OCI-LY3 (cell line): ENCODE measurements at regions not wholly inside any gene's neighbourhood (a gene's known extent, or its start where the extent isn't known, plus 50 kb on each side); places are given as distances from the start of the nearest gene placed in this dataset.

Experiments used
- H2AFZ ChIP-seq: fragments of 200-600, 300-600 bp; shearing (Covaris generic); 2 replicates; pipeline ENCODE4 v1.6.0; 2014; ENCODE audit warnings: antibody characterized with exemption, low read depth, low read length
- H3K27ac ChIP-seq: fragments of 200-600, 300-600 bp; sonication (generic); 2 replicates; pipeline ENCODE4 v1.5.1; 2014; ENCODE audit warnings: mild to moderate bottlenecking, low read length, moderate library complexity, mixed read lengths
- H3K27me3 ChIP-seq: fragments of 200-600, 300-600 bp; sonication (generic); 2 replicates; pipeline ENCODE4 v1.6.1; 2014; ENCODE audit warnings: low read depth, low read length, mixed read lengths
- H3K36me3 ChIP-seq: fragments of 200-600, 300-600 bp; sonication (generic); replicated peaks from 2 replicates; pipeline ENCODE3; 2014; ENCODE audit warnings: low read depth, low read length, mixed read lengths
- H3K4me1 ChIP-seq: fragments of 300-600, 200-600 bp; sonication (generic); 2 replicates; pipeline ENCODE4 v1.6.1; 2014; ENCODE audit warnings: low read length, mixed read lengths
- H3K4me2 ChIP-seq: fragments of 200-600, 300-600 bp; sonication (generic); 2 replicates; pipeline ENCODE4 v1.6.1; 2014; ENCODE audit warnings: low read length, mixed read lengths
- H3K4me3 ChIP-seq: fragments of 300-600, 200-600 bp; sonication (generic); 2 replicates; pipeline ENCODE4 v1.5.1; 2014; ENCODE audit warnings: antibody characterized with exemption, mild to moderate bottlenecking, low read length, moderate library complexity
- H3K79me2 ChIP-seq: fragments of 300-600, 200-600 bp; shearing (Covaris generic); 2 replicates; pipeline ENCODE4 v1.6.1; 2014; ENCODE audit warnings: mild to moderate bottlenecking, low read length, mixed read lengths
- H3K9ac ChIP-seq: fragments of 300-600, 200-600 bp; shearing (Covaris generic); 2 replicates; pipeline ENCODE4 v1.6.0; 2014; ENCODE audit warnings: mild to moderate bottlenecking, low read length, moderate library complexity
- H3K9me3 ChIP-seq: fragments of 200-600, 300-600 bp; shearing (Covaris generic); 2 replicates; pipeline ENCODE4 v1.6.1; 2014; ENCODE audit warnings: low read length, mixed read lengths; ENCODE audit not compliant: insufficient read depth
- H4K20me1 ChIP-seq: fragments of 200-600, 300-600 bp; sonication (generic); 2 replicates; pipeline ENCODE4 v1.6.1; 2016; ENCODE audit warnings: low read length, mixed read lengths; ENCODE audit not compliant: insufficient read depth
- CTCF ChIP-seq: fragments of 200-600, 300-600 bp; sonication (generic); IDR thresholded peaks from 2 replicates; pipeline ENCODE4 v1.5.1; 2014; ENCODE audit warnings: antibody characterized with exemption, low read length, low read depth
- EZH2phosphoT487 ChIP-seq: fragments of 200-600 bp; shearing (Covaris generic); IDR thresholded peaks from 2 replicates; pipeline ENCODE4 v1.6.1; 2018; ENCODE audit warnings: antibody characterized with exemption, mixed run types, low read depth

GRCh38 chr1:30189818-30190500, 533.4 kb downstream of the MATN1 start:
- H3K27ac ChIP-seq: no peak overlapping the region
- H3K27me3 ChIP-seq: no peaks in the 10 kb centered on the region
- no peak overlapping the region for H3K4me2 ChIP-seq
- no peaks in the 10 kb centered on the region for H3K79me2 ChIP-seq
- no peak for TF ChIP-seq CTCF
- TF ChIP-seq EZH2phosphoT487: no peak
- H3K36me3 ChIP-seq: no peaks in the 10 kb centered on the region
- H4K20me1 ChIP-seq: no peaks in the 10 kb centered on the region
- H3K9ac ChIP-seq: no peak overlapping the region
- H3K4me1 ChIP-seq: no peaks in the 10 kb centered on the region
- H2AFZ ChIP-seq: no peak overlapping the region
- no peak overlapping the region for H3K4me3 ChIP-seq
- no peaks in the 10 kb centered on the region for H3K9me3 ChIP-seq

GRCh38 chr1:30188999-30189398, 534.4 kb downstream of the MATN1 start:
- Histone ChIP-seq H2AFZ (no peak overlapping the region), H3K27ac (no peak overlapping the region), H3K4me2 (no peak overlapping the region), H3K4me1 (no peaks in the 10 kb centered on the region), H3K36me3 (no peaks in the 10 kb centered on the region), H3K9ac (no peak overlapping the region), H4K20me1 (no peaks in the 10 kb centered on the region), H3K79me2 (no peaks in the 10 kb centered on the region), H3K27me3 (no peaks in the 10 kb centered on the region), H3K9me3 (no peaks in the 10 kb centered on the region), H3K4me3 (no peak overlapping the region)
- TF ChIP-seq EZH2phosphoT487 (no peak), CTCF (no peak)

GRCh38 chr1:30188329-30188728, 535.1 kb downstream of the MATN1 start:
- Histone ChIP-seq H3K4me2 (no peak overlapping the region), H3K79me2 (no peaks in the 10 kb centered on the region), H2AFZ (no peak overlapping the region), H3K4me1 (no peaks in the 10 kb centered on the region), H3K9me3 (no peaks in the 10 kb centered on the region), H3K9ac (no peak overlapping the region), H3K4me3 (no peak overlapping the region), H3K36me3 (no peaks in the 10 kb centered on the region), H3K27ac (no peak overlapping the region), H4K20me1 (no peaks in the 10 kb centered on the region), H3K27me3 (no peaks in the 10 kb centered on the region)
- TF ChIP-seq CTCF (no peak), EZH2phosphoT487 (no peak)

- Histone ChIP-seq H2AFZ (no peak overlapping the region), H3K4me3 (no peak overlapping the region), H3K27ac (no peak overlapping the region), H3K4me2 (no peak overlapping the region), H3K9ac (no peak overlapping the region), H3K4me1 (no peaks in the 10 kb centered on the region), H3K9me3 (no peaks in the 10 kb centered on the region), H3K36me3 (no peaks in the 10 kb centered on the region), H4K20me1 (no peaks in the 10 kb centered on the region), H3K79me2 (no peaks in the 10 kb centered on the region), H3K27me3 (no peaks in the 10 kb centered on the region)
- TF ChIP-seq EZH2phosphoT487 (no peak), CTCF (no peak)
These were observed 535.9 kb downstream of the MATN1 start for GRCh38 chr1:30187413-30188023.
